ENCODE measurements at regions not wholly inside any gene's neighbourhood (a gene's known extent, or its start where the extent isn't known, plus 50 kb on each side); places are given as distances from the start of the nearest gene placed in this dataset.

DNA sequence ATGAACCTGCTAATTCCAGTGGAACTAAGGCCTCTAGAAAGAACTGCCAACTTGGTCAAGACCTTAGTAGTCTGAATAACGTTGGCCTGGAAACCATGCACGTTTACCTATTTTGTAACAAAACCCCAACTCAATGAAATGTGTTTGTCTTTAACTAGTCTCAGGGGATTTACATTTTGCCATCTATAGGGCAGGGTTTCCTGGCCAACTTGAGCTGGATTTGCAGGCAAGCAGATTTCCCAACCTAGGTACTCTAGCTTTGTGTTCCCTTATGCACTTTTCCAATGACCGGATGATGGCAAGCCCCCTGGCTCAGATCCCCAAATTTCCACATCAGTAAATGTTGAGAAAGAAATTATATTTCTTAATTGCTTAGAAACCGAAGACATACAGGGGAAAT is 114.5 kb downstream of the IRS2 start:
- TF ChIP-seq, protein P1, sequence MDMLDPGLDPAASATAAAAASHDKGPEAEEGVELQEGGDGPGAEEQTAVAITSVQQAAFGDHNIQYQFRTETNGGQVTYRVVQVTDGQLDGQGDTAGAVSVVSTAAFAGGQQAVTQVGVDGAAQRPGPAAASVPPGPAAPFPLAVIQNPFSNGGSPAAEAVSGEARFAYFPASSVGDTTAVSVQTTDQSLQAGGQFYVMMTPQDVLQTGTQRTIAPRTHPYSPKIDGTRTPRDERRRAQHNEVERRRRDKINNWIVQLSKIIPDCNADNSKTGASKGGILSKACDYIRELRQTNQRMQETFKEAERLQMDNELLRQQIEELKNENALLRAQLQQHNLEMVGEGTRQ (CRISPR knock-in tag; IDR thresholded peaks at IDR 0.05) = no peak
- TF ChIP-seq, protein P2, sequence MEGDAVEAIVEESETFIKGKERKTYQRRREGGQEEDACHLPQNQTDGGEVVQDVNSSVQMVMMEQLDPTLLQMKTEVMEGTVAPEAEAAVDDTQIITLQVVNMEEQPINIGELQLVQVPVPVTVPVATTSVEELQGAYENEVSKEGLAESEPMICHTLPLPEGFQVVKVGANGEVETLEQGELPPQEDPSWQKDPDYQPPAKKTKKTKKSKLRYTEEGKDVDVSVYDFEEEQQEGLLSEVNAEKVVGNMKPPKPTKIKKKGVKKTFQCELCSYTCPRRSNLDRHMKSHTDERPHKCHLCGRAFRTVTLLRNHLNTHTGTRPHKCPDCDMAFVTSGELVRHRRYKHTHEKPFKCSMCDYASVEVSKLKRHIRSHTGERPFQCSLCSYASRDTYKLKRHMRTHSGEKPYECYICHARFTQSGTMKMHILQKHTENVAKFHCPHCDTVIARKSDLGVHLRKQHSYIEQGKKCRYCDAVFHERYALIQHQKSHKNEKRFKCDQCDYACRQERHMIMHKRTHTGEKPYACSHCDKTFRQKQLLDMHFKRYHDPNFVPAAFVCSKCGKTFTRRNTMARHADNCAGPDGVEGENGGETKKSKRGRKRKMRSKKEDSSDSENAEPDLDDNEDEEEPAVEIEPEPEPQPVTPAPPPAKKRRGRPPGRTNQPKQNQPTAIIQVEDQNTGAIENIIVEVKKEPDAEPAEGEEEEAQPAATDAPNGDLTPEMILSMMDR (IDR thresholded peaks at IDR 0.05) = no peak
